Lower leg skin (tissue), 3 donors: ENCODE measurements at regions not wholly inside any gene's neighbourhood (a gene's known extent, or its start where the extent isn't known, plus 50 kb on each side); places are given as distances from the start of the nearest gene placed in this dataset.

Source experiments
- POLR2A ChIP-seq, 2 donors: fragments of 450-650 bp; IDR thresholded peaks; one replicate each; pipeline ENCODE4 v1.6.1; 2016 to 2017; ENCODE audit warnings: antibody characterized with exemption in 2 of 2, mild to moderate bottlenecking in 1 of 2, moderate library complexity in 1 of 2
- TF ChIP-seq, protein P1 (sequence below), 3 donors: fragments of 450-650 bp; IDR thresholded peaks; one replicate each; pipeline ENCODE4 v1.5.1; 2016; ENCODE audit warnings: antibody characterized with exemption in 3 of 3, mild to moderate bottlenecking in 3 of 3, moderate library complexity in 2 of 3

DNA sequence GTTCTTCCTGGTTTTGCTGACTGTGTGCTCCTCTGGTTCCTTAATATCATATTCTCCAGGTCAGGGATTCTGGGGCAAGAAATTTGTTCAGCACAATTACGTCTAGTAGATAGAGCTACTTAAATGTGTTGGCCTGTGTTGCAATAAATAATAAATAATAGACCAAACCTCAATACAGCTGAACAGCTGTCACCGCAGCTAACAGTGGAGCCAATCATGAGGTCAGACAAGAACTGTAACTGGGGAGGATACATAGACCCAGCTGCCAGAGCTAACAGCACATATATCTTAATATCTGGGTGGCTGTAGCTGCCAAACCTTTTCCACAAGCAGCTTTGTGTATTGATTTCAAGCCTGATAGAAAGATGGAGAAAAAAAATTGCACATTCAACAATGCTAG is 1596.3 kb upstream of the PCDH20 start:
- TF ChIP-seq, protein P1, sequence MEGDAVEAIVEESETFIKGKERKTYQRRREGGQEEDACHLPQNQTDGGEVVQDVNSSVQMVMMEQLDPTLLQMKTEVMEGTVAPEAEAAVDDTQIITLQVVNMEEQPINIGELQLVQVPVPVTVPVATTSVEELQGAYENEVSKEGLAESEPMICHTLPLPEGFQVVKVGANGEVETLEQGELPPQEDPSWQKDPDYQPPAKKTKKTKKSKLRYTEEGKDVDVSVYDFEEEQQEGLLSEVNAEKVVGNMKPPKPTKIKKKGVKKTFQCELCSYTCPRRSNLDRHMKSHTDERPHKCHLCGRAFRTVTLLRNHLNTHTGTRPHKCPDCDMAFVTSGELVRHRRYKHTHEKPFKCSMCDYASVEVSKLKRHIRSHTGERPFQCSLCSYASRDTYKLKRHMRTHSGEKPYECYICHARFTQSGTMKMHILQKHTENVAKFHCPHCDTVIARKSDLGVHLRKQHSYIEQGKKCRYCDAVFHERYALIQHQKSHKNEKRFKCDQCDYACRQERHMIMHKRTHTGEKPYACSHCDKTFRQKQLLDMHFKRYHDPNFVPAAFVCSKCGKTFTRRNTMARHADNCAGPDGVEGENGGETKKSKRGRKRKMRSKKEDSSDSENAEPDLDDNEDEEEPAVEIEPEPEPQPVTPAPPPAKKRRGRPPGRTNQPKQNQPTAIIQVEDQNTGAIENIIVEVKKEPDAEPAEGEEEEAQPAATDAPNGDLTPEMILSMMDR (IDR thresholded peaks at IDR 0.05), result no peak
- TF ChIP-seq POLR2A (IDR thresholded peaks at IDR 0.05), result no peak
